ENCODE measurements at regions not wholly inside any gene's neighbourhood (a gene's known extent, or its start where the extent isn't known, plus 50 kb on each side); places are given as distances from the start of the nearest gene placed in this dataset.

GRCh38 chr12:29970501-29970900, 186.8 kb upstream of the TMTC1 start:
- H3K4me3 ChIP-seq = no peak overlapping the region
- H3K9me3 ChIP-seq = no peaks in the 10 kb centered on the region
- intact Hi-C loops (cut with DNase I) = no loop called here
- H3K27me3 ChIP-seq = no peaks in the 10 kb centered on the region
- TF ChIP-seq POLR2A (IDR thresholded peaks at IDR 0.05) (no peak), EP300 (IDR thresholded peaks at IDR 0.05) (no peak), POLR2AphosphoS5 (IDR thresholded peaks at IDR 0.05) (no peak), CTCF (IDR thresholded peaks at IDR 0.05) (no peak)
- no peak overlapping the region for H3K27ac ChIP-seq
- peaks cover 0 to 3% (median 0%) of the 10 kb centered on the region in 4 donors for H3K4me1 ChIP-seq
- no peak for DNase-seq
- WGBS, 2 donors = 28 to 44% methylated on average over 3 of the region's 3 CpGs
- H3K36me3 ChIP-seq = no peaks in the 10 kb centered on the region

DNA sequence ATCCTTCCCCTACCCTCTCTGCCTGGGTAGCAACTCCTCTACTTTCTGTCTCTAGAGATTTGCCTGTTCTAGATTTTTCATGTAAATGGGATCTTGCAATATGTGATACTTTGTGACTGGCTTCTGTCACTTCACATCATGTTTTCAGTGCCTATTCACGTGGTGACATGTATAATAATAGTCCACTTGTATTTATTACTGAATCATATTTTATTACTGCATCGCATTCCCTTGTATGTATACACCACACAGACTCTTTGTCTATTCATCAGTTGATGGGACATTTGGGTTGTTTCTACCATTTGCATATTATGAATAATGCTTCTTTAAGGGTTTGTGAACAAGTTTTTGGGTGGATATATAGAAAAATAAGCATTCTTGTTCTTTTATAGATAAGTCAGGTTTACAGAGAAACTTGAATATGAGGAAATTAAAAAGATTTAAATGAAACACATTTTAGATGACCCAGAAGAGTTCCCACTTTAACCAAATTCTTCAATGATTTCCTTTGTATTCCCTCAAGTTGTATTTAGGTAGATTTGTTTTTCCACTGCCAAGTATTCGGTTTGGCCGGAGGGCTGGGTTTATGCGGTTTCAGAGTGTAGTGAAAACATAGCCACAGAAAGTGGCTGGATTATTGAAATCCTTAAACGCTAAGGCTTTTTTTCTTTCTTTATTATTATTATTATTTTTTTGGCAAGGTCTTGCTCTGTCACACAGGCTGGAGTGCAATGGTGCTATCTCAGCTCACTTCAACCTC, 178.7 kb upstream of the TMTC1 start:
- H3K4me3 ChIP-seq = no peak overlapping the region
- H3K36me3 ChIP-seq = no peaks in the 10 kb centered on the region
- no peaks in the 10 kb centered on the region for H3K9me3 ChIP-seq
- intact Hi-C loops (cut with DNase I) = no loop called here
- 80 to 88% methylated on average over 6 of the region's 6 CpGs for WGBS, 2 donors
- TF ChIP-seq POLR2A (IDR thresholded peaks at IDR 0.05) = no peak
- no peaks in the 10 kb centered on the region for H3K4me1 ChIP-seq
- H3K27me3 ChIP-seq = no peaks in the 10 kb centered on the region
- H3K27ac ChIP-seq = no peak overlapping the region
- DNase-seq = no peak

DNA sequence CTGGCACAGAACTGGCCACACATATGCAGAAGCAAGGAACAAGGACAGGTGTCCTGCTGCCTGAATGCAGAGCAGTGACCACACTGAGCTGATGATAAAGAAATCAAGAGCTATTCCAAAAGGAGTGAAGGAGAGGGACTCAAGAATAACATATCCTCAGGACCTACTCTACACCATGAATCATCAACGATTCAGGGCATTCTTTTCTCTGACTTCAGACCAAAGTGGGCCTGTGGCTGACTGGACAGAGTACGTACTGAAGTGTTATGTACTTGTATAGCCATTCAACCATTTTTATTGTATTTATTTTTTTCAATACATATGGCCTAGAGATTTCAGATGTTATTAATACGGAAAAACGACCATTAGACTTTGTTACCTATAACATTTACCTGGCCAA, 177.5 kb upstream of the TMTC1 start:
- intact Hi-C loops (cut with DNase I) = no loop called here
- no peaks in the 10 kb centered on the region for H3K9me3 ChIP-seq
- TF ChIP-seq POLR2A (IDR thresholded peaks at IDR 0.05) (no peak), EP300 (IDR thresholded peaks at IDR 0.05) (no peak), POLR2AphosphoS5 (IDR thresholded peaks at IDR 0.05) (no peak), CTCF (IDR thresholded peaks at IDR 0.05) (no peak)
- H3K36me3 ChIP-seq = no peaks in the 10 kb centered on the region
- H3K27ac ChIP-seq = no peak overlapping the region
- no peaks in the 10 kb centered on the region for H3K4me1 ChIP-seq
- 83 to 86% methylated on average over 4 of the region's 4 CpGs for WGBS, 2 donors
- no peak overlapping the region for H3K4me3 ChIP-seq
- DNase-seq = no peak
- no peaks in the 10 kb centered on the region for H3K27me3 ChIP-seq

DNA sequence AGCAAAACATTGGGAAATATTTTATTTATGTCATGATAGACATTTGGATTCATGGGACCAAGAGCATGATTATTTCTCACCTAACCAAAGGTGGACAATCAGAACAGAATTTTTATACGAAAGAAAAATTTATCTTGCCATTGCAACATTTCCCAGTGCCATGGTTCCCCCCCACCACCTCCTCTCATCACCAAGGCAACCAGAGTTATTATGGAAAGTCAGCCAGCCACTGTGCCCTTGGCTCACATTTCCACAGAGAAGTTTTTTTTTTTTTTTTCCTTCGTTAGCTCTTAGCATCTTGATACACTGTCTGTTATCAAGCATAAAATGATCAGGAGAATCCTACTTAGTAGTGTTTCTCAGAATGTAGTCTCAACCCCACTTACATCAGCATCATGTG, 176.4 kb upstream of the TMTC1 start:
- no peaks in the 10 kb centered on the region for H3K9me3 ChIP-seq
- H3K4me3 ChIP-seq = no peak overlapping the region
- intact Hi-C loops (cut with DNase I) = no loop called here
- H3K27ac ChIP-seq = no peak overlapping the region
- H3K4me1 ChIP-seq = no peaks in the 10 kb centered on the region
- TF ChIP-seq CTCF (IDR thresholded peaks at IDR 0.05) (no peak), POLR2A (IDR thresholded peaks at IDR 0.05) (no peak), EP300 (IDR thresholded peaks at IDR 0.05) (no peak), POLR2AphosphoS5 (IDR thresholded peaks at IDR 0.05) (no peak)
- WGBS, 2 donors = 57 to 71% methylated on average over 2 of the region's 2 CpGs
- H3K27me3 ChIP-seq = no peaks in the 10 kb centered on the region
- H3K36me3 ChIP-seq = no peaks in the 10 kb centered on the region
- no peak for DNase-seq

- H3K36me3 ChIP-seq = no peaks in the 10 kb centered on the region
- 50 to 71% methylated on average over 2 of the region's 2 CpGs for WGBS, 2 donors
- no peak for DNase-seq
- intact Hi-C loops (cut with DNase I) = no loop called here
- no peaks in the 10 kb centered on the region for H3K4me1 ChIP-seq
- no peaks in the 10 kb centered on the region for H3K9me3 ChIP-seq
- H3K27me3 ChIP-seq = no peaks in the 10 kb centered on the region
- H3K4me3 ChIP-seq = no peak overlapping the region
- no peak overlapping the region for H3K27ac ChIP-seq
- no peak for TF ChIP-seq CTCF (IDR thresholded peaks at IDR 0.05)
- TF ChIP-seq POLR2AphosphoS5 (IDR thresholded peaks at IDR 0.05) = no peak
- TF ChIP-seq POLR2A (IDR thresholded peaks at IDR 0.05) = no peak
- no peak for TF ChIP-seq EP300 (IDR thresholded peaks at IDR 0.05)
Observed at GRCh38 chr12:29957835-29958234, 174.1 kb upstream of the TMTC1 start.

Data from sigmoid colon (tissue), 6 donors.